ENCODE measurements at regions not wholly inside any gene's neighbourhood (a gene's known extent, or its start where the extent isn't known, plus 50 kb on each side); places are given as distances from the start of the nearest gene placed in this dataset.
A peak's percentile ranks its signal among the peaks of the same experiment; 100 is the strongest.

- peak; percentile 17; the same call in 1 of the 2 replicates for TF ChIP-seq MYC (CRISPR knock-in tag; IDR thresholded peaks at IDR 0.05; ENCODE audit: borderline replicate concordance)
- TF ChIP-seq HNRNPLL (IDR thresholded peaks at IDR 0.05; ENCODE audit: low read depth, low read length, poor library complexity, severe bottlenecking), result no peak
- TF ChIP-seq RARG (CRISPR knock-in tag; IDR thresholded peaks at IDR 0.05; ENCODE audit: low read depth), result no peak
- 0 out of 2 replicates have a peak, but pooled peaks have one; percentile 11 for TF ChIP-seq SMAD3 (CRISPR knock-in tag; IDR thresholded peaks at IDR 0.05)
- TF ChIP-seq AGO2 (optimal IDR thresholded peaks at IDR 0.05; ENCODE audit: low read depth, low read length), result no peak
- no peak; the same call in 1 of the 2 replicates for TF ChIP-seq IRF2 (CRISPR knock-in tag; IDR thresholded peaks at IDR 0.05)
- TF ChIP-seq TEAD2 (CRISPR knock-in tag; IDR thresholded peaks at IDR 0.05), result no peak
- TF ChIP-seq CTCF (CRISPR knock-in tag; IDR thresholded peaks at IDR 0.05), result 0 out of 2 replicates have a peak, but pooled peaks have one; percentile 4
- no peak for TF ChIP-seq MXI1 (IDR thresholded peaks at IDR 0.05; ENCODE audit: borderline replicate concordance, low read depth, low read length)
- TF ChIP-seq ZMYM3 (CRISPR knock-in tag; IDR thresholded peaks at IDR 0.05), result no peak; the same call in 1 of the 2 replicates
- no peak for TF ChIP-seq NAIF1 (CRISPR knock-in tag; IDR thresholded peaks at IDR 0.05; ENCODE audit: borderline replicate concordance)
- TF ChIP-seq ZNF790 (CRISPR knock-in tag; IDR thresholded peaks at IDR 0.05; ENCODE audit: borderline replicate concordance), result no peak
- TF ChIP-seq HDAC2 (CRISPR knock-in tag; IDR thresholded peaks at IDR 0.05), result peak; percentile 13; the same call in 1 of the 2 replicates
- TF ChIP-seq U2AF1 (optimal IDR thresholded peaks at IDR 0.05; ENCODE audit: low read depth, low read length), result no peak
- TF ChIP-seq MXD4 (CRISPR knock-in tag; IDR thresholded peaks at IDR 0.05), result no peak
- TF ChIP-seq CHD2 (IDR thresholded peaks at IDR 0.05; ENCODE audit: low read depth, low read length), result no peak
- no peak for TF ChIP-seq ATF3 (CRISPR knock-in tag; IDR thresholded peaks at IDR 0.05)
- TF ChIP-seq SRSF9 (IDR thresholded peaks at IDR 0.05; ENCODE audit: borderline replicate concordance, insufficient read depth, low read depth, low read length, poor library complexity, severe bottlenecking), result no peak
- no peak for TF ChIP-seq CSRNP1 (CRISPR knock-in tag; IDR thresholded peaks at IDR 0.05)
- TF ChIP-seq ZNF713 (CRISPR knock-in tag; IDR thresholded peaks at IDR 0.05), result no peak
- no peak for TF ChIP-seq CREBL2 (CRISPR knock-in tag; IDR thresholded peaks at IDR 0.05; ENCODE audit: borderline replicate concordance)
- no peak for TF ChIP-seq ZNF766 (CRISPR knock-in tag; IDR thresholded peaks at IDR 0.05; ENCODE audit: borderline replicate concordance)
- TF ChIP-seq ETV6 (CRISPR knock-in tag; conservative IDR thresholded peaks at IDR 0.05), result no peak
- TF ChIP-seq SYNCRIP (IDR thresholded peaks at IDR 0.05; ENCODE audit: insufficient read depth, low read depth, low read length), result no peak
- no peak for TF ChIP-seq ZNF281 (CRISPR knock-in tag; IDR thresholded peaks at IDR 0.05; ENCODE audit: borderline replicate concordance)
- peak; percentile 84 for TF ChIP-seq MED1 (CRISPR knock-in tag; IDR thresholded peaks at IDR 0.05)
Observed at GRCh38 chr1:228938537-228938901, 203.2 kb downstream of the RHOU start (continued).

All from HepG2 (cell line).